Activated T-cell treated with anti-CD3 and anti-CD28 coated beads, Interleukin-2, amount 50 U/mL, for 1 hour (primary cell): ENCODE measurements at regions not wholly inside any gene's neighbourhood (a gene's known extent, or its start where the extent isn't known, plus 50 kb on each side); places are given as distances from the start of the nearest gene placed in this dataset.

Experiments used
- DNase-seq: peaks from one replicate; pipeline ENCODE4 v3.0.0-alpha.2; 2020

DNA sequence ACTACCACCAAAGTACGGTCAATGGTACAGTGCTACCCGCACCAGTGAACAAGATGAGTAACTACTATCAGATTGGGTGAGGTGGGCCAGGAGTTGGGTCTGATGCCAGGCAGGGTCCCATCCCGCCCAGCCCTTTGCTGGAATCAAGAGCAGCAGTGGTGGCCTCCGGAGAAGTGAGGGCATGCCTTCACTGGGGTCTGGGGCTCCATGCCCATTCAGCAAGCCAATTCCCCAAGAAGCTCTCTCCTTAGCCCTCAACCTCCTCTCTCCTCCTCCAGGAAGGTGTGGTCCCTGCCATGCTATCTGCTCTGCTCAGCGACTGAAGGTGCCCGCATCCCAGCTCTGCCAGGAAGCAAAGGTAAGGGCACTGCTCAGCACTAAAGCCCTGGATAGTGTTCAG is 62.7 kb upstream of the CPLX2 start:
- DNase-seq: no peak

DNA sequence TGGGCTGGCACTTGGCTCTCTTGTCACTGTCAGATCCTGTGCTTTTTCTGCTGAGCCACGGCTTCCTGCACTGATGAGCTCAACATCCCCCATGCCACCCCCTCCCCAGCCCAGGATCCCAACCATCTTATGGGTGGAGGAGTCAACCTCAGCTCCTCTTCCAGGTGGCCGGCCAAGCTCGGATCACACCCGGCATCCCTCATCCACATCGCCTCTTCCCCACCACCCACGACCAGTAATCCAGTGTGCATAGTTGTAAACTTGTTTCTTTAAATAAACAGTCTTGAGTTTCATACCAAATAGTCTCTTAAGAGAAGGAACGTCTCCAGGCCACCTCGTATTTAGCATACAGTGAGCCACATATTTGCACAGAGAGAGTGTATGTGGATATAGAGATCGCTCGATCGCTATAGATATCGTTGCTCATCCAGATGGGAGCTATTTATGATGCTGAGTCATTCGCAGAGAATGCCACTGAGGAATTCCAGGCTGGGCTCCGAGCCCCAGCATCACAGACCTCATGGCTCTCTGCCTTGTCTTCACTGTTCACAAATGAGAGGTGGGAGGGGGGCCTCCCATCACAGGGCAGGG is 61.8 kb upstream of the CPLX2 start:
- no peak for DNase-seq

- no peak for DNase-seq
Observed at GRCh38 chr5:175810457-175810856, 60.9 kb upstream of the CPLX2 start.

GRCh38 chr5:175811589-175811988 is 59.8 kb upstream of the CPLX2 start:
- DNase-seq: no peak

DNA sequence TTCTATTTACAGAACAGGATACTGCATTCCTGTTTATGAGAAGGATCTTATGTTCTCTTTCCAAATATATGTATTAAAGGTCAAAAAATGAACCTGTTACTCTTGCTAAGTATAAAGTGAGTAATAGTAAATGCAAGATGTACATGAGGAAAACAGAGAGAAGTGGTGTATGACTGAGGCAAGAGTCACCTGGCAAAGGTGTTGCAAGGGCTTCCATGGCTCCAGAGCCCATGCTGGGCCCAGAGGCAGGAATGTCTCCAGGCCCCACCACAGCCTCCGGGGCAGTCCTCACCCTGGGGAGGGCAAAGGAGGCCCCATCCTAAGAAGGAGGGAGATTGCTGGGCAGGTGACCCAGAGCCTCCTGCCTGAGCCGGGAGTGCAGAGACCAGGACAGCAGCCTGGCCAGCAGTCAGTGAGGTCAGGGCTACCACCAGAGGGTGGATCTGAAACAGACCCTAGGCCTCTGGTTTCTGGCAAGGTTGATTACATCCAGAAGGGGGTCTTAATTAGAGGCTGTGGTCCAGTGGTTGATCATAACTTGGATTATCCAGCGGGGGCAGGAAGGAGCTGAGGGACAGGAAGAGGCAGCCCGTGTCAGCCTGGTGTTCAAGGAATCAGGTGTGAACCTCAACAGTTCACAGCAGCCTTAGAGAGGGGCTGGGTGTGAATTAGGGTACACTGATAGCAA is 57.3 kb upstream of the CPLX2 start:
- DNase-seq: no peak

- DNase-seq: no peak
Observed at GRCh38 chr5:175814691-175815090, 56.7 kb upstream of the CPLX2 start.

GRCh38 chr5:175815126-175815913 is 56.1 kb upstream of the CPLX2 start:
- no peak for DNase-seq

DNA sequence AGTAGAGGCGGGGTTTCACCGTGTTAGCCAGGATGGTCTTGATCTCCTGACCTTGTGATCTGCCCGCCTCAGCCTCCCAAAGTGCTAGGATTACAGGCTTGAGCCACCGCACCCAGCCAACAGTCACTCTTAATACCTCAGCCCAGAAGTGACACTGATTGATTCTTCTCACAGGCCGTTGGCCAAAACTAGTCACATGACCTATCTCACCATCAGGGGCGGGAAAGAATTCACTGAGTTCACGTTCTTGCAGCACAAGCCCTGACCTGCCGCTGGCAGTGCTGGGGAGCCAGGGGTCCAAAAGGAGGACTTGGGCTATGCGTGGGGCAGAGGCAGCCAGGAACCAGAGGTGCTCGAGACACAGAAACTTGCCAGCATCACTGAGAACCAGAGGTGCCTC is 55.0 kb upstream of the CPLX2 start:
- DNase-seq: no peak

- DNase-seq: no peak
Observed at GRCh38 chr5:175819090-175819425, 52.3 kb upstream of the CPLX2 start.

DNA sequence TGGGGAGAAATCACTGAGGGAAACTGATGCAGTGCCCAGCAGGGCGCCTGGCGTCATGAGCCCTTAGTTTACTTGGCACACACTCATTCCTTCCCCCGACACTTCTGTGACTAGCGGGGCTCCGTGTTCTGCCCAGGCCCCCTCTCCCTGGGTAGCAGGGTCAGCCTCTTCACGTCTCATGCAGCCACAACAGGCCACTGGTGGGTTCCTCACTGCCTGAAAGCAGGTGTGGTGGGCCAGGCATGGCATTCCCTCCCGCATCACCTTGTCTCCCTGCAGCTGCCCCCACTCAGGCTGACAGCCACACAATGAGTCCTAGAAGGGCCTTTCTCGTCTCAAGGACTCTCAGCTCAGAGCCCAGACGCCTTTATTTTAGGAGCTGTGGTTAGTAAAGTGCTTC is 51.1 kb upstream of the CPLX2 start:
- no peak for DNase-seq
